RPMI7951 (cell line): ENCODE measurements at regions not wholly inside any gene's neighbourhood (a gene's known extent, or its start where the extent isn't known, plus 50 kb on each side); places are given as distances from the start of the nearest gene placed in this dataset.

Experiments
- DNase-seq: peaks from one replicate; pipeline ENCODE4 v3.0.0-alpha.2; 2012; ENCODE audit warnings: low read depth

GRCh38 chr10:125341611-125342010, 181.2 kb upstream of the CTBP2 start:
- no peak for DNase-seq

- DNase-seq: no peak
Observed at GRCh38 chr10:125340903-125341302, 180.5 kb upstream of the CTBP2 start.

GRCh38 chr10:125337510-125337909, 177.1 kb upstream of the CTBP2 start:
- DNase-seq: no peak

- DNase-seq: no peak
Observed at GRCh38 chr10:125334545-125334944, 174.2 kb upstream of the CTBP2 start.

- no peak for DNase-seq
Observed at GRCh38 chr10:125333769-125334168, 173.4 kb upstream of the CTBP2 start.

GRCh38 chr10:125333209-125333591, 172.8 kb upstream of the CTBP2 start:
- DNase-seq: no peak

- DNase-seq: no peak
Observed at GRCh38 chr10:125332548-125333208, 172.3 kb upstream of the CTBP2 start.

- no peak for DNase-seq
Observed at GRCh38 chr10:125331056-125331455, 170.7 kb upstream of the CTBP2 start.

GRCh38 chr10:125329056-125329455, 168.7 kb upstream of the CTBP2 start:
- no peak for DNase-seq

- DNase-seq: no peak
Observed at GRCh38 chr10:125325326-125325725, 165.0 kb upstream of the CTBP2 start.

GRCh38 chr10:125316436-125316835, 156.1 kb upstream of the CTBP2 start:
- DNase-seq: no peak

- DNase-seq: no peak
Observed at GRCh38 chr10:125300937-125301336, 140.6 kb upstream of the CTBP2 start.

- DNase-seq: no peak
Observed at GRCh38 chr10:125299461-125299860, 139.1 kb upstream of the CTBP2 start.

GRCh38 chr10:125296598-125296997, 136.2 kb upstream of the CTBP2 start:
- DNase-seq: no peak

- no peak for DNase-seq
Observed at GRCh38 chr10:125294109-125294508, 133.7 kb upstream of the CTBP2 start.

- no peak for DNase-seq
Observed at GRCh38 chr10:125291836-125292235, 131.5 kb upstream of the CTBP2 start.

- no peak for DNase-seq
Observed at GRCh38 chr10:125289461-125289860, 129.1 kb upstream of the CTBP2 start.

GRCh38 chr10:125284875-125285597, 124.7 kb upstream of the CTBP2 start:
- DNase-seq: peak; percentile 18

GRCh38 chr10:125283836-125284614, 123.7 kb upstream of the CTBP2 start:
- DNase-seq: no peak

- no peak for DNase-seq
Observed at GRCh38 chr10:125283191-125283835, 123.0 kb upstream of the CTBP2 start.

- no peak for DNase-seq
Observed at GRCh38 chr10:125281091-125281490, 120.7 kb upstream of the CTBP2 start.

- DNase-seq: no peak
Observed at GRCh38 chr10:125276133-125276532, 115.8 kb upstream of the CTBP2 start.
